Upper lobe of left lung (tissue), 6 donors: ENCODE measurements at regions not wholly inside any gene's neighbourhood (a gene's known extent, or its start where the extent isn't known, plus 50 kb on each side); places are given as distances from the start of the nearest gene placed in this dataset.

Experiments used
- ATAC-seq, 2 donors: fragments of 200-7000 bp; cut with Tn5 transposase; one replicate each; pipeline ENCODE4 v1.9.1; 2022; ENCODE audit warnings: mild to moderate bottlenecking in 2 of 2, moderate library complexity in 2 of 2; ENCODE audit not compliant: low FRiP score in 2 of 2
- DNase-seq, 2 donors: peaks; one replicate each; pipeline ENCODE4 v3.0.0-alpha.2; 2019 to 2020
- H3K27ac ChIP-seq, 4 donors: fragments of 200-600 bp; sonication (generic); one replicate each; pipeline ENCODE4 v1.5.1; 2016 to 2019
- H3K27me3 ChIP-seq, 4 donors: fragments of 200-600 bp; sonication (generic); one replicate each; pipeline ENCODE4 v1.5.1; 2017 to 2019
- H3K36me3 ChIP-seq, 4 donors: fragments of 200-600 bp; sonication (generic); one replicate each; pipeline ENCODE4 v1.5.1; 2016 to 2019
- H3K4me1 ChIP-seq, 4 donors: fragments of 200-600 bp; sonication (generic); one replicate each; pipeline ENCODE4 v1.5.1; 2018 to 2019
- H3K4me3 ChIP-seq, 4 donors: fragments of 200-600 bp; sonication (generic); one replicate each; pipeline ENCODE4 v1.5.1; 2017 to 2019; ENCODE audit warnings: mild to moderate bottlenecking in 2 of 4, moderate library complexity in 1 of 4
- H3K9me3 ChIP-seq, 4 donors: fragments of 200-600 bp; sonication (generic); one replicate each; pipeline ENCODE4 v1.5.1; 2018 to 2019
- EP300 ChIP-seq, 4 donors: sonication (generic); formaldehyde crosslinking; IDR thresholded peaks; one replicate each; pipeline ENCODE4 v1.5.1; 2017; ENCODE audit warnings: antibody characterized with exemption in 4 of 4, control low read depth in 2 of 4
- POLR2A ChIP-seq, 4 donors: fragments of 450-650 bp; IDR thresholded peaks; one replicate each; pipeline ENCODE4 v1.5.1; 2016 to 2017; ENCODE audit warnings: antibody characterized with exemption in 4 of 4, mild to moderate bottlenecking in 2 of 4
- POLR2AphosphoS5 ChIP-seq, 2 donors: sonication (generic); formaldehyde crosslinking; IDR thresholded peaks; one replicate each; pipeline ENCODE4 v1.5.1; 2017; ENCODE audit warnings: antibody characterized with exemption in 2 of 2
- WGBS, 2 donors: methylation state at CpG; one replicate each; pipeline ENCODE4 v1.1.5; 2017 to 2018; 5-methylcytosine and 5-hydroxymethylcytosine counted together
- TF ChIP-seq, protein P1 (sequence below), 6 experiments: fragments of 450-650 bp in 4 of 6; fragments of 200-600 bp in 2 of 6; sonication (generic) in 2 of 6; IDR thresholded peaks; one replicate each; pipeline ENCODE4 v1.5.1; 2016 to 2019; ENCODE audit warnings: antibody characterized with exemption in 6 of 6
- donor health status: DM: no; HTN: no; CAD: no; lungs with moderate emphysema.
- donor health status: DM: no; HTN: yes; CAD: no; lungs with severe emphysema.

DNA sequence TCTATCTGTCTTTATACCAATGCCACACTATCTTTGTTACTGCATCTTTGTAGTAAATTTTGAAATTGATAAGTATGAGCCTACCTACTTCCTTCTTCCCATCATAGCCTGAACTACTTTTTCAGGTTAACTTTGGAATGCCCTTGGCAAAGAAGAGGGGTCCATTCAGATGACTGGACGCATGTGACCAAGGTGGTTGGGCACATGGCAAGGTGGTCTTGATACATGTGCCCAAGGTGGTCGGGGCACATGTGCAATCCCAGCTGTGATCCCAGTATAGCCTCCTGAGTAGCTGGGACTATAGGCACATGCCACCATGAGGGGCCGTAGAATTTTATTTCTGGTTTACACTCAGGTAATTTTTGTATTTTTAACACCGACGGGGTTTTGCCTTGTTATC, 330.2 kb downstream of the GABRB3 start:
- H3K9me3 ChIP-seq: peaks cover 0 to 5% (median 0%) of the 10 kb centered on the region in 4 donors
- H3K4me3 ChIP-seq: no peak overlapping the region
- 88 to 89% methylated on average over 5 of the region's 5 CpGs for WGBS, 2 donors
- no peak for DNase-seq
- H3K36me3 ChIP-seq: no peaks in the 10 kb centered on the region
- no peaks in the 10 kb centered on the region for H3K27me3 ChIP-seq
- no peak overlapping the region for H3K27ac ChIP-seq
- TF ChIP-seq POLR2AphosphoS5 (IDR thresholded peaks at IDR 0.05): no peak
- TF ChIP-seq EP300 (IDR thresholded peaks at IDR 0.05): no peak
- no peak for TF ChIP-seq POLR2A (IDR thresholded peaks at IDR 0.05)
- TF ChIP-seq, protein P1, sequence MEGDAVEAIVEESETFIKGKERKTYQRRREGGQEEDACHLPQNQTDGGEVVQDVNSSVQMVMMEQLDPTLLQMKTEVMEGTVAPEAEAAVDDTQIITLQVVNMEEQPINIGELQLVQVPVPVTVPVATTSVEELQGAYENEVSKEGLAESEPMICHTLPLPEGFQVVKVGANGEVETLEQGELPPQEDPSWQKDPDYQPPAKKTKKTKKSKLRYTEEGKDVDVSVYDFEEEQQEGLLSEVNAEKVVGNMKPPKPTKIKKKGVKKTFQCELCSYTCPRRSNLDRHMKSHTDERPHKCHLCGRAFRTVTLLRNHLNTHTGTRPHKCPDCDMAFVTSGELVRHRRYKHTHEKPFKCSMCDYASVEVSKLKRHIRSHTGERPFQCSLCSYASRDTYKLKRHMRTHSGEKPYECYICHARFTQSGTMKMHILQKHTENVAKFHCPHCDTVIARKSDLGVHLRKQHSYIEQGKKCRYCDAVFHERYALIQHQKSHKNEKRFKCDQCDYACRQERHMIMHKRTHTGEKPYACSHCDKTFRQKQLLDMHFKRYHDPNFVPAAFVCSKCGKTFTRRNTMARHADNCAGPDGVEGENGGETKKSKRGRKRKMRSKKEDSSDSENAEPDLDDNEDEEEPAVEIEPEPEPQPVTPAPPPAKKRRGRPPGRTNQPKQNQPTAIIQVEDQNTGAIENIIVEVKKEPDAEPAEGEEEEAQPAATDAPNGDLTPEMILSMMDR (IDR thresholded peaks at IDR 0.05): no peak
- H3K4me1 ChIP-seq: no peaks in the 10 kb centered on the region
- ATAC-seq: no peak

DNA sequence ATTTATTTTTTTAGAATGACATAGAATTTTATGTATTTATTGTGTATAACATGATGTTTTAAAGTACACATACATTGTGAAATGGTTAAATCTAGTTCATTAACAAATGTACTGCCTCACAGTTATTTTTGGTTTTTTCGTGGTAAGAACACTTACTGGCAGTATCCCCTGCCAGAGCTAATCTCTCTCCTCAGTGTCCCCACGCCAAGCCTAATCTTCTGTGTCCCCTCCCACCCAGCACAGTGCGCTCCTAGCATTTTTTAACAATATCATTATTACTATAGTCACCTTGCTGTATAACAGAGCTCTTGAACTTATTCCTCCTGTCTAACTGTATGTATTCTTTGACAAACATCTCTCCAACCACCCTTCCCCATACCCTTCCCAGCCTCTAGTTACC, 333.2 kb downstream of the GABRB3 start:
- TF ChIP-seq EP300 (IDR thresholded peaks at IDR 0.05) (no peak), POLR2A (IDR thresholded peaks at IDR 0.05) (no peak), POLR2AphosphoS5 (IDR thresholded peaks at IDR 0.05) (no peak)
- TF ChIP-seq, protein P1 (IDR thresholded peaks at IDR 0.05): no peak
- Histone ChIP-seq H3K27me3 (no peaks in the 10 kb centered on the region), H3K4me3 (no peak overlapping the region), H3K27ac (no peak overlapping the region), H3K9me3 (peaks cover 0 to 5% (median 0%) of the 10 kb centered on the region in 4 donors), H3K36me3 (no peaks in the 10 kb centered on the region), H3K4me1 (no peaks in the 10 kb centered on the region)
- DNase-seq (no peak), ATAC-seq (no peak)
- WGBS, 2 donors: 55 to 67% methylated on average over 3 of the region's 3 CpGs

DNA sequence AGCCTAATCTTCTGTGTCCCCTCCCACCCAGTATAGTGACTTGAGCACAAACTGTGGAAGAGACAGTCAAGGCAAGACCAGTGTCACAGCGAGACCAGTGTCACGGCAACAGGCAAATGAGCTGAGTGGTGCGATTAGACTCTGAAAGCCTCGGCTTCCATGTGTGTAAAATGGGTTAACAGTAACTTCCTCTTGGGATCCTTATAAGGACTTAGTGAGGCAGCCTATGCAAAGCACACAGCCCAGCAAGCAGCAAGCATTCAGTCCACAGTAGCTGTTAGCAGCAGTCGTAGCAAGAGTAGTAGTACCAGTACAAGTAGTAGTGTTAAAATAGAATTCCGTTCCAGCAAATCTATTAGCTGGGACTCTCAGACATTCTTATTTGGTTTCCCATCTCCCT, 334.1 kb downstream of the GABRB3 start:
- Histone ChIP-seq H3K27ac (no peak overlapping the region), H3K9me3 (peaks cover 0 to 5% (median 0%) of the 10 kb centered on the region in 4 donors), H3K27me3 (no peaks in the 10 kb centered on the region), H3K4me3 (no peak overlapping the region), H3K36me3 (no peaks in the 10 kb centered on the region), H3K4me1 (no peaks in the 10 kb centered on the region)
- TF ChIP-seq EP300 (IDR thresholded peaks at IDR 0.05) (no peak), POLR2A (IDR thresholded peaks at IDR 0.05) (no peak), POLR2AphosphoS5 (IDR thresholded peaks at IDR 0.05) (no peak)
- TF ChIP-seq, protein P1 (IDR thresholded peaks at IDR 0.05): no peak
- 79 to 88% methylated on average over 6 of the region's 6 CpGs for WGBS, 2 donors
- no peak for ATAC-seq
- no peak for DNase-seq

DNA sequence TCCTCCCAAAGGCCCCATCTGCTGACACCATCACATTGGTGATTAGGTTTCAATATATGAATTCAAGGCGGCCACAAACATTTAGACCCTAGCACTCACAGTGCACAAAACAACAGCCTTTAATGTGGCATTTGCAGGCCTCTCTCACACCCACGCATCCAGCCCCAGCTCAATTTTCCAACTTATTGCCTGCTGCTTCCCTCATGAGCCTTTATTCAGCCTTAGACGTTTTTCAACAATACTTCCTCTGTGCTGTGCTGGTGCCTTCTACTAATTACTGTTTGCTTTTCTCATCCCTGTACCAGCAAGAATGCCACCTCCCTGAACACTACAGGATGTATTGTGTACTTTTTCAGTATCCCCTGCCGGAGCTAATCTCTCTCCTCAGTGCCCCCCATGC, 334.6 kb downstream of the GABRB3 start:
- H3K27ac ChIP-seq: no peak overlapping the region
- WGBS, 2 donors: 54% methylated on average over 4 of the region's 4 CpGs

DNA sequence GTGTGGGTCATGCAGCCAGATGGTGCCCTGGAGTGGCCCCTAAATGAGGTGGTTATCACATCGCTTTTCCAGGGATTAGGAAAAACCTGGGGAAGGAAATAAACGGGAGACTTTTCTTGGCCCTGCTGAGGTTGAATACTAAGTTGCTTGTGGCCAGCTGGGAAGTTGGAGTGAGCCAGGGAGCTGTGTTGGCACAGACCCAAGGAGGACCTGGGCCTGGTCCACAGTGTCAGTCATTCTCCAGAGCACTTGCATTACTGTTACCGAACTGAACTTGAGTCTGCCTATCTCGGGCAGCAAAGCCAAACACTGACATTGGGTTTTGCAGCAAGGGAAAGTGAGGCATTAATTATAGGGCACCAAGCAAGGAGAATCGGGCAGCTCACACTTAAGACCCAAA, 339.0 kb downstream of the GABRB3 start:
- no peak overlapping the region for H3K4me3 ChIP-seq
- WGBS, 2 donors: 87 to 92% methylated on average over 5 of the region's 5 CpGs
- no peak for TF ChIP-seq POLR2A (IDR thresholded peaks at IDR 0.05)
- no peak for TF ChIP-seq POLR2AphosphoS5 (IDR thresholded peaks at IDR 0.05)
- TF ChIP-seq EP300 (IDR thresholded peaks at IDR 0.05): no peak
- TF ChIP-seq, protein P1 (IDR thresholded peaks at IDR 0.05): no peak
- H3K36me3 ChIP-seq: no peaks in the 10 kb centered on the region
- DNase-seq (no peak), ATAC-seq (no peak)
- no peaks in the 10 kb centered on the region for H3K27me3 ChIP-seq
- H3K27ac ChIP-seq: no peak overlapping the region
- no peaks in the 10 kb centered on the region for H3K4me1 ChIP-seq
- H3K9me3 ChIP-seq: no peaks in the 10 kb centered on the region

More for the DNA sequence above, 334.6 kb downstream of the GABRB3 start:
- no peak for ATAC-seq
- no peaks in the 10 kb centered on the region for H3K27me3 ChIP-seq
- no peaks in the 10 kb centered on the region for H3K36me3 ChIP-seq
- no peak for DNase-seq
- TF ChIP-seq EP300 (IDR thresholded peaks at IDR 0.05): no peak
- no peak for TF ChIP-seq POLR2A (IDR thresholded peaks at IDR 0.05)
- H3K9me3 ChIP-seq: peaks cover 0 to 5% (median 0%) of the 10 kb centered on the region in 4 donors
- H3K4me3 ChIP-seq: no peak overlapping the region
- no peaks in the 10 kb centered on the region for H3K4me1 ChIP-seq
